GM23248 (cell line): ENCODE measurements at regions not wholly inside any gene's neighbourhood (a gene's known extent, or its start where the extent isn't known, plus 50 kb on each side); places are given as distances from the start of the nearest gene placed in this dataset.

Experiments
- DNase-seq: peaks from one replicate; pipeline ENCODE4 v3.0.0-alpha.2; 2015
- H2AFZ ChIP-seq: fragments of 200-600 bp; sonication (generic); 2 replicates; pipeline ENCODE4 v1.6.1; 2016; ENCODE audit warnings: antibody characterized with exemption
- H3F3A ChIP-seq: fragments of 200-600 bp; sonication (generic); 2 replicates; pipeline ENCODE4 v1.6.1; 2016; ENCODE audit warnings: mild to moderate bottlenecking, antibody characterized with exemption, mixed run types; ENCODE audit not compliant: insufficient read depth
- H3K27ac ChIP-seq: fragments of 200-600 bp; sonication (generic); 2 replicates; pipeline ENCODE4 v1.5.1; 2016; ENCODE audit warnings: mild to moderate bottlenecking
- H3K27me3 ChIP-seq: fragments of 200-600 bp; sonication (generic); replicated peaks from 2 replicates; pipeline ENCODE4 v1.6.1; 2016; ENCODE audit warnings: mild to moderate bottlenecking; ENCODE audit not compliant: insufficient read depth
- H3K36me3 ChIP-seq: fragments of 200-600 bp; sonication (generic); 2 replicates; pipeline ENCODE4 v1.6.1; 2016; ENCODE audit warnings: low read depth, mild to moderate bottlenecking
- H3K4me1 ChIP-seq: fragments of 200-600 bp; sonication (generic); 2 replicates; pipeline ENCODE4 v1.6.1; 2016; ENCODE audit warnings: mild to moderate bottlenecking; ENCODE audit not compliant: insufficient read depth
- H3K4me2 ChIP-seq: fragments of 200-600 bp; sonication (generic); one replicate; pipeline ENCODE4 v1.6.1; 2016; ENCODE audit warnings: mild to moderate bottlenecking; ENCODE audit not compliant: unreplicated experiment
- H3K4me3 ChIP-seq: fragments of 200-600 bp; sonication (generic); 2 replicates; pipeline ENCODE4 v1.5.1; 2016; ENCODE audit warnings: mild to moderate bottlenecking
- H3K79me2 ChIP-seq: fragments of 200-600 bp; sonication (generic); 2 replicates; pipeline ENCODE4 v1.6.1; 2016; ENCODE audit warnings: mild to moderate bottlenecking; ENCODE audit not compliant: insufficient read depth
- H3K9ac ChIP-seq: fragments of 200-600 bp; sonication (generic); 2 replicates; pipeline ENCODE4 v1.6.1; 2016; ENCODE audit warnings: mild to moderate bottlenecking
- H3K9me2 ChIP-seq: fragments of 200-600 bp; sonication (generic); 2 replicates; pipeline ENCODE4 v1.6.1; 2016; ENCODE audit warnings: mixed run types, mild to moderate bottlenecking, moderate library complexity; ENCODE audit not compliant: insufficient read depth
- H3K9me3 ChIP-seq: fragments of 200-600 bp; sonication (generic); one replicate; pipeline ENCODE4 v1.6.1; 2017; ENCODE audit warnings: low read depth
- H4K20me1 ChIP-seq: fragments of 200-600 bp; sonication (generic); 2 replicates; pipeline ENCODE4 v1.6.0; 2016; ENCODE audit not compliant: insufficient read depth
- EZH2 ChIP-seq: fragments of 200-600 bp; sonication (generic); IDR thresholded peaks from 2 replicates; pipeline ENCODE4 v1.6.1; 2018; ENCODE audit warnings: antibody characterized with exemption, mild to moderate bottlenecking; ENCODE audit not compliant: insufficient read depth, poor library complexity, severe bottlenecking
- EZH2phosphoT487 ChIP-seq: fragments of 200-600 bp; sonication (generic); IDR thresholded peaks from 2 replicates; pipeline ENCODE4 v1.6.1; 2018; ENCODE audit warnings: antibody characterized with exemption, moderate library complexity, mild to moderate bottlenecking, low read depth; ENCODE audit not compliant: insufficient read depth
- WGBS, 2 experiments: methylation state at CpG; one replicate each; pipeline ENCODE4 v1.1.6; 2015 to 2017; ENCODE audit warnings: low lambda C conversion rate in 2 of 2, low coverage in 1 of 2; ENCODE audit errors: missing lambda C conversion rate in 2 of 2; 5-methylcytosine and 5-hydroxymethylcytosine counted together
- in situ Hi-C: fragments of 300-500 bp; cut with MboI; formaldehyde crosslinking; loops from 2 replicates; pipeline ENCODE4 v1.15.0; 2020

DNA sequence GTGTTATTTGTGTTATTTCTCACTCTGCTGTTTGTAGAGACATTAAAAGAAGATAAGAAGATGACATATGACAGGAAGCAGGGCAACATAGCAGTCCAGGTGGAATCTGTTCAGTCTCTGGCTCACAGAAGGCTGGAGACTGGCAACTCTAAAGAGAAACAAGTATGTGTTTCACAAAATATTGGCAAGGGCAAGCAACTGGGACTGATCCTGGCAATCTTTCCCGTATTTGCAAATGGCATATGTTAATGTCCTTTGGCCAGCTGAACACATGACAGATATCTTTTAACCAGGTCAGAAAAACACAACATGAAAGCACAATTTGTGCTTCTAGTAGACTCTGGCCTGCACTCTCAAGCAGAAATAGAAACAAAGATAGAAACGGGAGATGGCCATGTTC is 1354.1 kb upstream of the EPHA6 start:
- Histone ChIP-seq H3K27ac (no peak overlapping the region), H2AFZ (no peak overlapping the region), H3K36me3 (no peaks in the 10 kb centered on the region), H3K4me1 (no peaks in the 10 kb centered on the region), H3K27me3 (no peaks in the 10 kb centered on the region), H3K4me2 (no peak overlapping the region), H4K20me1 (no peaks in the 10 kb centered on the region), H3K79me2 (no peaks in the 10 kb centered on the region), H3K9ac (no peak overlapping the region), H3K9me3 (no peaks in the 10 kb centered on the region), H3F3A (no peaks in the 10 kb centered on the region), H3K9me2 (no peaks in the 10 kb centered on the region), H3K4me3 (no peak overlapping the region)
- TF ChIP-seq EZH2 (no peak), EZH2phosphoT487 (no peak)
- in situ Hi-C loops: no loop called here
- WGBS, 2 experiments: 0 to 3% methylated on average over 2 of the region's 2 CpGs
- DNase-seq: no peak

DNA sequence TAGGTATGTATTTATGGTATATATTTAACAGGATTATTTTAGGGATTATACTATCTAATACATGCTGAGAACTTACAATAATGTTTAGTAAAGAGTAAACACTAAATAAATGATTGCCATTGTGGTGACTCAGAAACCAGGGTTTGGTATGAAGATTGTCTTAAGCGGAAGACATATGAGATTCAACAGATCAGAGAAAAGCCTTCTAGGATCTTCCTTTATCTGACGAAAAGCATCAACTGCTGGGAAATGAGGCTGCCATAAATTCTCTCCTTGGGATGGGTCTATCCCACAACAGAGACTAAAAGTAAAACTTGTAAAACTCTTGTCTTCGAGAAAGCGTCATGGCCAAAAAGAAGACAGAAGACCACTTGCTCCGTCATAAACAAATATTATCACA is 1352.2 kb upstream of the EPHA6 start:
- no peak overlapping the region for H3K27ac ChIP-seq
- H3K9me2 ChIP-seq: no peaks in the 10 kb centered on the region
- no peak overlapping the region for H3K4me3 ChIP-seq
- no peak for DNase-seq
- TF ChIP-seq EZH2phosphoT487: no peak
- no peak for TF ChIP-seq EZH2
- 49 to 58% methylated on average over 5 of the region's 5 CpGs for WGBS, 2 experiments
- no peaks in the 10 kb centered on the region for H3K79me2 ChIP-seq
- no peaks in the 10 kb centered on the region for H3K9me3 ChIP-seq
- H3K27me3 ChIP-seq: no peaks in the 10 kb centered on the region
- H3F3A ChIP-seq: no peaks in the 10 kb centered on the region
- in situ Hi-C loops: no loop called here
- H2AFZ ChIP-seq: no peak overlapping the region
- no peaks in the 10 kb centered on the region for H3K4me1 ChIP-seq
- no peaks in the 10 kb centered on the region for H4K20me1 ChIP-seq
- no peak overlapping the region for H3K4me2 ChIP-seq
- no peak overlapping the region for H3K9ac ChIP-seq
- H3K36me3 ChIP-seq: no peaks in the 10 kb centered on the region

DNA sequence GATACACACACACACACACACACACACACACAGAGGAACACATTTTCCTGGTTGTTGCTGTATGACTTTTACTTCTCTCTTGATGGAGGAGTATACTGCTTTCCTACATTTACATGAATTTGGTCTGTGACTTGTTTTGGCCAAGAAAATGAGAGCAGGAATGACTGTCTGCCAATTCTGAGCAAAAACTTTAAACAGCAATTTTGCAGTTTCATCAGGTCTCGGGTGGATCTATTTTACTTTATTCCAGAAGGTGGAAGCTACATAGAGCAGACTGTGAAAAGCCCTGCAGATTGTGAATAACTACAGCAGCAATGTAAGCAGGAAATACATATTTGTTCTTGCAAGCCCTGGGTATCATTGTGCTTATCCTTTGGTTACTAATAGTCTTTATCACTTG is 1350.0 kb upstream of the EPHA6 start:
- Histone ChIP-seq H2AFZ (no peak overlapping the region), H3K4me1 (no peaks in the 10 kb centered on the region), H3K4me3 (no peak overlapping the region), H3K4me2 (no peak overlapping the region), H3K27ac (no peak overlapping the region), H3K9me2 (no peaks in the 10 kb centered on the region), H3K79me2 (no peaks in the 10 kb centered on the region), H3K36me3 (no peaks in the 10 kb centered on the region), H3K27me3 (no peaks in the 10 kb centered on the region), H3K9ac (no peak overlapping the region), H3K9me3 (no peaks in the 10 kb centered on the region), H3F3A (no peaks in the 10 kb centered on the region), H4K20me1 (no peaks in the 10 kb centered on the region)
- no peak for TF ChIP-seq EZH2
- TF ChIP-seq EZH2phosphoT487: no peak
- DNase-seq: no peak
- 0% methylated on average over 1 of the region's 1 CpG for WGBS, 2 experiments
- in situ Hi-C loops: no loop called here

DNA sequence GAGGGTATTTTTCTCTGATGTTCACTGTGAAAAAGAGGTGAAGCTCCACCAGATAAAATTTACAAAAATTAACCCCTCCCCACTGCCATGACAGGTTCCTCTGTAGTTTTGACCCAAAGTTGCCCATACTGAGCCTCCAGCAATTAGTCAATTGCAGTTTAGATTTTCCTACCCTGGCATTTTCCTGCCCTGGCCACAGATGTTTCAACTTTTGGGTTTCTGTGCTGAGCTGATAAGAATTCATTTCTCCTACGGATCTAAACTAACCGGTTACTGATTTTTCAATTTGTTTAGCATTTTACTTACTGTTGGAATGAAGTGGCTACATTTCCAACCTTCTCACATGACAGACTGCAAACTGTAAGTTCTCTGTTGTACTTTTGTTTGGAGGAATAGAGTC is 1346.1 kb upstream of the EPHA6 start:
- H3K27me3 ChIP-seq: no peaks in the 10 kb centered on the region
- H3K79me2 ChIP-seq: no peaks in the 10 kb centered on the region
- no peak overlapping the region for H3K4me2 ChIP-seq
- H2AFZ ChIP-seq: no peak overlapping the region
- peaks cover 3% of the 10 kb centered on the region for H3K9me3 ChIP-seq
- no peak overlapping the region for H3K9ac ChIP-seq
- no peak for TF ChIP-seq EZH2
- no peak for TF ChIP-seq EZH2phosphoT487
- no peak for DNase-seq
- H3K4me3 ChIP-seq: no peak overlapping the region
- H3K9me2 ChIP-seq: no peaks in the 10 kb centered on the region
- H3K36me3 ChIP-seq: no peaks in the 10 kb centered on the region
- H3K27ac ChIP-seq: no peak overlapping the region
- H3K4me1 ChIP-seq: no peaks in the 10 kb centered on the region
- in situ Hi-C loops: no loop called here
- no peaks in the 10 kb centered on the region for H3F3A ChIP-seq
- 46 to 49% methylated on average over 2 of the region's 2 CpGs for WGBS, 2 experiments
- no peaks in the 10 kb centered on the region for H4K20me1 ChIP-seq

DNA sequence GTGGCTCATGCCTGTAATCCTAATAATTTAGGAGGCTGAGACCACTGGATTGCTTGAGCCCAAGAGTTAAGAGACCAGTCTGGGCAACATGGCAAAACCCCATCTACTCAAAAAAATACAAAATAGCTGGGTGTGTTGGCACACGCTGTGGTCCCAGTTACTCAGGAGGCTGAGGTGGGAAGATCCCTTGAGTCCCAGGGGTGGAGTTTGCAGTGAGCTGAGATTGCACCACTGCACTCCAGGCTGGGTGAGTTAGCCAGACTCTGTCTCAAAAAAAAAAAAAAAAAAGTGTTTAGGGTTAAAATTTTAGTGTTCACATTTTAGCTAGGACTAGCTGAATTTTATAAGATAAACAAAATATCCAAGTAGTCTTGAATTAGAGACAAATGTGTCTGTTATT is 1340.1 kb upstream of the EPHA6 start:
- in situ Hi-C loops: no loop called here
- H3K4me1 ChIP-seq: no peaks in the 10 kb centered on the region
- H3K36me3 ChIP-seq: no peaks in the 10 kb centered on the region
- peaks cover 3% of the 10 kb centered on the region for H3K9me3 ChIP-seq
- H3K27ac ChIP-seq: no peak overlapping the region
- H3K4me3 ChIP-seq: no peak overlapping the region
- H3K9me2 ChIP-seq: no peaks in the 10 kb centered on the region
- H2AFZ ChIP-seq: no peak overlapping the region
- no peak overlapping the region for H3K9ac ChIP-seq
- no peak for DNase-seq
- H3K27me3 ChIP-seq: no peaks in the 10 kb centered on the region
- 21 to 36% methylated on average over 1 of the region's 1 CpG for WGBS, 2 experiments
- no peaks in the 10 kb centered on the region for H3F3A ChIP-seq
- no peaks in the 10 kb centered on the region for H4K20me1 ChIP-seq
- no peak overlapping the region for H3K4me2 ChIP-seq
- H3K79me2 ChIP-seq: no peaks in the 10 kb centered on the region
- TF ChIP-seq EZH2phosphoT487: no peak
- TF ChIP-seq EZH2: no peak
